Stimulated activated CD4-positive, alpha-beta T cell treated with anti-CD3 and anti-CD28 coated beads, Interleukin-12 subunit alpha, Interleukin-12 subunit beta, amount 100 ng/mL, for 48 hours (primary cell): ENCODE measurements at regions not wholly inside any gene's neighbourhood (a gene's known extent, or its start where the extent isn't known, plus 50 kb on each side); places are given as distances from the start of the nearest gene placed in this dataset.

ENCODE experiments used
- DNase-seq, 3 donors: peaks; one replicate each; pipeline ENCODE4 v3.0.0-alpha.2; 2020; ENCODE audit warnings: low read depth in 2 of 3, low spot score in 1 of 3

- DNase-seq = no peak
Measured at GRCh38 chr11:97259434-97259833, 869.6 kb downstream of the JRKL start.

GRCh38 chr11:97259884-97260283, 870.1 kb downstream of the JRKL start:
- no peak for DNase-seq

GRCh38 chr11:97263183-97263858, 873.5 kb downstream of the JRKL start:
- DNase-seq = no peak

GRCh38 chr11:97269527-97269926, 879.7 kb downstream of the JRKL start:
- no peak for DNase-seq

GRCh38 chr11:97279341-97279740, 889.5 kb downstream of the JRKL start:
- DNase-seq = no peak

GRCh38 chr11:97280347-97280746, 890.5 kb downstream of the JRKL start:
- no peak for DNase-seq

GRCh38 chr11:97289823-97290222, 900.0 kb downstream of the JRKL start:
- DNase-seq = no peak

- no peak for DNase-seq
Measured at GRCh38 chr11:97290464-97291041, 900.7 kb downstream of the JRKL start.

GRCh38 chr11:97296301-97296700, 906.5 kb downstream of the JRKL start:
- no peak for DNase-seq

GRCh38 chr11:97309291-97309690, 919.5 kb downstream of the JRKL start:
- no peak for DNase-seq

- DNase-seq = no peak
Measured at GRCh38 chr11:97325693-97326092, 935.9 kb downstream of the JRKL start.

- DNase-seq = no peak
Measured at GRCh38 chr11:97332271-97332670, 942.5 kb downstream of the JRKL start.

- no peak for DNase-seq
Measured at GRCh38 chr11:97336064-97336463, 946.3 kb downstream of the JRKL start.

GRCh38 chr11:97345032-97345431, 955.2 kb downstream of the JRKL start:
- DNase-seq = no peak

- DNase-seq = no peak
Measured at GRCh38 chr11:97349201-97349600, 959.4 kb downstream of the JRKL start.

- no peak for DNase-seq
Measured at GRCh38 chr11:97351939-97352338, 962.1 kb downstream of the JRKL start.

GRCh38 chr11:97354026-97354425, 964.2 kb downstream of the JRKL start:
- no peak for DNase-seq

- no peak for DNase-seq
Measured at GRCh38 chr11:97354576-97354975, 964.8 kb downstream of the JRKL start.

GRCh38 chr11:97355230-97355629, 965.4 kb downstream of the JRKL start:
- no peak for DNase-seq

- no peak for DNase-seq
Measured at GRCh38 chr11:97356144-97356543, 966.3 kb downstream of the JRKL start.

GRCh38 chr11:97359016-97359415, 969.2 kb downstream of the JRKL start:
- DNase-seq = no peak

GRCh38 chr11:97361812-97362378, 972.1 kb downstream of the JRKL start:
- DNase-seq = no peak

- no peak for DNase-seq
Measured at GRCh38 chr11:97363331-97363730, 973.5 kb downstream of the JRKL start.
